ENCODE measurements at regions not wholly inside any gene's neighbourhood (a gene's known extent, or its start where the extent isn't known, plus 50 kb on each side); places are given as distances from the start of the nearest gene placed in this dataset.

DNA sequence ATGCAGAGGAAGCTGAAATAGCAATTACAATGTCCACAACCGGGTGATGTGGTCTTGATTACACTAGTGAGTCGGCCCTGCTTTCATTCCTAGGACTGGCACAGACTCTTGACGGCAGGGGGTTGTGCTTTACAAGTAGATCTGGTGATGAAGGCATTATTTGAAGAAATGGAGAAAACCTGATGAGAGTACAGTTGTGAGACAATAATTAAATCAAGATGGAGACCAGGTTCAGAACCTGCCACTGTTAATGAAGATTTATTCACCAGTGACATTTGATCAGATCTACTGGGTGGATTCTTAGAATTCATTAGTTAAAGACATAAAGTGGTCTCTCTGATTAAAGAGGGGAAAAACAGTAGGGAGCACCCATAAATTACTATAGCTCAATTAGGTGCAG lies 747.2 kb downstream of the STPG2 start:
- no peak overlapping the region for H4K91ac ChIP-seq (ENCODE audit: insufficient read depth, low read depth, low read length)
- no peaks in the 10 kb centered on the region for H4K20me1 ChIP-seq (ENCODE audit: insufficient read depth, low read length)
- H4K5ac ChIP-seq (ENCODE audit: low read depth, low read length), result no peak overlapping the region
- H3K27me3 ChIP-seq (ENCODE audit: control insufficient read depth, insufficient read depth, low read length), result no peaks in the 10 kb centered on the region
- WGBS, 2 experiments (ENCODE audit: extremely low coverage in 2 of 2, insufficient read length in 1 of 2), result 27% methylated on average over 2 of the region's 3 CpGs; no CpG with 5 or more reads in 1 of the 2 experiments
- no peak overlapping the region for H3K4me3 ChIP-seq (ENCODE audit: insufficient read depth, low read depth, low read length)
- no peak overlapping the region for H3K56ac ChIP-seq (ENCODE audit: extremely low read depth, insufficient read depth, low read length)
- TF ChIP-seq, protein P1, sequence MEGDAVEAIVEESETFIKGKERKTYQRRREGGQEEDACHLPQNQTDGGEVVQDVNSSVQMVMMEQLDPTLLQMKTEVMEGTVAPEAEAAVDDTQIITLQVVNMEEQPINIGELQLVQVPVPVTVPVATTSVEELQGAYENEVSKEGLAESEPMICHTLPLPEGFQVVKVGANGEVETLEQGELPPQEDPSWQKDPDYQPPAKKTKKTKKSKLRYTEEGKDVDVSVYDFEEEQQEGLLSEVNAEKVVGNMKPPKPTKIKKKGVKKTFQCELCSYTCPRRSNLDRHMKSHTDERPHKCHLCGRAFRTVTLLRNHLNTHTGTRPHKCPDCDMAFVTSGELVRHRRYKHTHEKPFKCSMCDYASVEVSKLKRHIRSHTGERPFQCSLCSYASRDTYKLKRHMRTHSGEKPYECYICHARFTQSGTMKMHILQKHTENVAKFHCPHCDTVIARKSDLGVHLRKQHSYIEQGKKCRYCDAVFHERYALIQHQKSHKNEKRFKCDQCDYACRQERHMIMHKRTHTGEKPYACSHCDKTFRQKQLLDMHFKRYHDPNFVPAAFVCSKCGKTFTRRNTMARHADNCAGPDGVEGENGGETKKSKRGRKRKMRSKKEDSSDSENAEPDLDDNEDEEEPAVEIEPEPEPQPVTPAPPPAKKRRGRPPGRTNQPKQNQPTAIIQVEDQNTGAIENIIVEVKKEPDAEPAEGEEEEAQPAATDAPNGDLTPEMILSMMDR (conservative IDR thresholded peaks at IDR 0.05; ENCODE audit: low read depth, low read length), result no peak
- TF ChIP-seq RFX5 (IDR thresholded peaks at IDR 0.05; ENCODE audit: low read depth, low read length), result no peak
- H3K36me3 ChIP-seq (ENCODE audit: control insufficient read depth, insufficient read depth, low read length), result no peaks in the 10 kb centered on the region
- CTCF ChIA-PET, result no interaction called here
- no peak overlapping the region for H2AFZ ChIP-seq (replicated peaks; ENCODE audit: low read length, poor library complexity)
- dilution Hi-C loops (cut with HindIII; ENCODE audit: low sequenced_read_pairs, unreplicated experiment), result no loop called here
- DNase-seq (no peak), ATAC-seq (ENCODE audit: low read depth) (no peak)
- H3K18ac ChIP-seq (ENCODE audit: low read depth, low read length), result no peak overlapping the region
- intact Hi-C loops (cut with micrococcal nuclease), result no loop called here
- H2BK20ac ChIP-seq (ENCODE audit: low read depth, low read length), result no peak overlapping the region
- H3K27ac ChIP-seq (ENCODE audit: insufficient read depth, low read length), result no peak overlapping the region
- no peaks in the 10 kb centered on the region for H3K79me1 ChIP-seq (ENCODE audit: low read depth in 1 of 2, low read length in 2 of 2)
- no peak overlapping the region for H2AK9ac ChIP-seq (replicated peaks; ENCODE audit: low read depth, low read length, poor library complexity)
- H2BK15ac ChIP-seq (ENCODE audit: low read depth, low read length), result no peak overlapping the region
- H2BK5ac ChIP-seq (ENCODE audit: low read depth, low read length, poor library complexity, severe bottlenecking), result no peak overlapping the region
- H3K23ac ChIP-seq (ENCODE audit: low read depth, low read length), result no peak overlapping the region
- no peak overlapping the region for H2BK120ac ChIP-seq (ENCODE audit: low read depth, low read length)
- no peaks in the 10 kb centered on the region for H3K9me1 ChIP-seq (ENCODE audit: insufficient read depth, low read length)
- in situ Hi-C loops (cut with MboI; ENCODE audit: low sequenced_read_pairs), result no loop called here
- H2AK5ac ChIP-seq (ENCODE audit: low read depth, low read length), result no peak overlapping the region
- H3K4ac ChIP-seq (ENCODE audit: low read depth, low read length), result no peak overlapping the region
- H3K14ac ChIP-seq (replicated peaks; ENCODE audit: low read depth, low read length), result no peak overlapping the region
- H3K9me3 ChIP-seq (ENCODE audit: control insufficient read depth, insufficient read depth, low read length), result peaks cover 2% of the 10 kb centered on the region
- POLR2A ChIA-PET (ENCODE audit: unreplicated experiment), result no interaction called here
- no peak overlapping the region for H3K4me2 ChIP-seq (ENCODE audit: low read depth, low read length)
- no peaks in the 10 kb centered on the region for H3K4me1 ChIP-seq (ENCODE audit: control insufficient read depth, insufficient read depth, low read length)
- BruUV-seq (replicated peaks), result no TSS peak
- no peak overlapping the region for H3K9ac ChIP-seq (ENCODE audit: low read depth, low read length)
- H4K8ac ChIP-seq (ENCODE audit: low read depth in 2 of 2, low read length in 2 of 2), result no peak overlapping the region
